NCI-H526 treated with DMSO at 0.1 percent for 48 hours (cell line): ENCODE measurements at regions not wholly inside any gene's neighbourhood (a gene's known extent, or its start where the extent isn't known, plus 50 kb on each side); places are given as distances from the start of the nearest gene placed in this dataset.
A peak's percentile ranks its signal among the peaks of the same experiment; 100 is the strongest.

Experiments used
- DNase-seq: peaks from one replicate; lab custom pipeline; 2025; lab: John Stamatoyannopoulos, UW

DNA sequence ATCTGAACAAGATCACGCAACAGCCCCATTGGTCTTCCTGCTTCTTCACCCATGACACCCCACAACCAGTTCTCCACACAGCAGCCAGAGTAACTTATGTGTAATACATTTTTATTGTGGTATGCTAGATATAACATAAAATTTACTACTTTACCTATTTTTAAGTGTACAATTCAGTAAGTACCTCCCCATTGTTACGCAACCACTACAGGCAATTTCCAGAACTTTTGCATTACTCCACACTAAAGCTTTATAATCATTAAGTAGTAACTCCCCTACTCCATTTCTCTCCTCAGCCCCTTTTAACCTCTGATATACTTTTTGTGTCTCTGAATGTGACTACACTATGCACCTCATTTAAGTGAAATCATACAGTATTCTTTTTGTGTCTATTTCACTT is 575.4 kb upstream of the CADM1 start:
- no peak for DNase-seq

DNA sequence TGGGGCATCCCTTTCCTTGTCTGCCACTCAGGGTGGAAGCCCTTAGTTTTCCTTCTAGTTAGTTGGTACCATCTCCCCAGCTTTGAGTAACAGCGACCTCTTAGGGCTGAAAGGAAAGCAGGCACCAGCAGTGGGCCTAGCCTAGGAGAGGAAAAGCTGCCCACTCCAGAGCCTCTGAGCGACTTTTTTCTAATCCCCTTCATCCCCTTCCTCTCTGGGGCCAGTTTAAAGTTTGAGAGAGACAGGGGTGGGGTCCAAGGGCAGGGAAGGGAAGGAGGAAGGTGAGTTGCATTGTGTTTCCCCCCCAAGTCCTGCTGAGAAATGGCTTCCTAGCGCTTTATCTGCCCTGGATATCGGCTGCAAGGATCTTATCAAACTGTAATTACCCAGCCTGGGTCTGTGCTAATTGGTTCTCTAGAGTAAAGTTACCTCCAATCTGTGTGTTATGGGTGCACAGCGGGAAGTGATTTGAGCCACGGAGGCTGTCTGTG is 573.9 kb upstream of the CADM1 start:
- peak; percentile 54 for DNase-seq

DNA sequence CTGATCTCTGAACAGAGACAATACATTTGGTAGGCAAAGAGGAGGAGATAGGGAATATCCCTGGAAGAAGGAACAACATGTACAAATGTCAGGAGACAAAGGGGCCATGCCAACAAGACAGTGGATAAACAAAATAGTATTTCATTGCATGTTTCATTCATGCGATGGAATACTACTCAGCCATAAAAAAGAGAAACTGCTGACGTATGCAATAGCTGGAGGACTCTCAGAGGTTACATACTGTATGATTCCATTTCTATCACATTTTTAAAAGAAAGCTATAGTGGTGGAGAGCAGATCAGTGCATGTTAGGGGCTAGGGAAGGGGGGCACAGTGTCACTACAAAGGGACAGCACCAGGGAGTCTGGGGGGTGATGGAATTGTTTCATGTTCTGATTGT is 572.9 kb upstream of the CADM1 start:
- DNase-seq, result no peak

- DNase-seq, result peak; percentile 37
Measured at GRCh38 chr11:116073854-116074837, 569.9 kb upstream of the CADM1 start.

- no peak for DNase-seq
Measured at GRCh38 chr11:116072601-116073410, 568.6 kb upstream of the CADM1 start.

DNA sequence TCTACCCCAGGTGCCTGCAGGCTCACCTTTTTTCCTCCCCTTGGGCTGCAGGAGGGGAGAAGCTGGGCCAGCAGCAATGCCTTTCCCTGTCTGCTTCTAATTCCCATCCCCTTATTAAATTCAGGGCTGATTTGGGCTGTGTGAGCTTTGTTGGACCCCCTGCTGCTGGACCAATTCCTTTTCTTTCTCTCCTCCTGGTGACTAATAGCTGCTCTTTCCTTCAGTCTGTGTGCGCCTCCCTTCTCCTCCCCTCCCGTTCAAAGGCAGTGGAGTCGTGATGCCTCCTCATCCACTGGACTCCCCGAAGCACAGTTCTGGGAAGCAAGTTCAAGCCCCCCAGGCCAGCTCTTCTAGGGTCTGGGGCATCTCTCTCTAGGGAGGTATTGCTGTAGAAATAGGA is 567.9 kb upstream of the CADM1 start:
- DNase-seq, result no peak

DNA sequence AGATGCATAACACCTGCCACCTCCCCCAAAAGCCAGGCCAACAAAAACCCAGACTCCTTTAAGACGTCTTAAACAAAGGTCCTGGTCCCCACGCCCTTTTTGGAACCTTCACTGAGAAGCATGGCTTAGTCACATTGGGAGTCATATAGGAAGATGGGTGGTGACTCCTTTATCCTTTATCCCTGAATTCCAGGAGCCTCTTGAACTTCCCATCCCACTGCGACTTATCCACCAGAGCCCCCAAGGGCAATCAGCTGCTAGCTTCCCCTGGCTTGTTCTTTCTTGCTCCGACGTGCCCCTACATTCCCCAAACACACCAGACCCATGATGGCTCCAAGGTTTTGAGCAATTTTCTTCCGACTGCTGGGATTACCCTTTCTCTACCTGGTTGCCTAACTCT is 567.0 kb upstream of the CADM1 start:
- no peak for DNase-seq

- no peak for DNase-seq
Measured at GRCh38 chr11:116070520-116070919, 566.3 kb upstream of the CADM1 start.

- DNase-seq, result no peak
Measured at GRCh38 chr11:116066777-116067176, 562.6 kb upstream of the CADM1 start.

DNA sequence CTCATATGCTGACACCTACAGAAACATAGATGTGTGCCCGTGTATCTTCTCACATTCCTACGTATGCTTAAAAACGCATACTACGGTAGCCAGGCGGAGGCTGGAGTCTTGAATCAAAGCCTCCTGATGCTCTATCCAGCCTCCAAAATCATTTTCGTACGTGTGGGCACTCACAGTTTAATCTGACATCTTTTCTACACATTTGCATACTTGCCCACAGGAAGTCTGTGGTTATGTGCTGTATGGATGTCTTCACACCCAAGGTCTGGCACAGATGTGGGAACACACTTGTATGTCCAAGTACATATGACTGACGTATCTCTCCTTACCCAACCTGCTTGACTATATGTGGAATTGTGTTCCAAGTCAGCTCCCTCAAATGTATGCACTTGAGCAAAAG is 561.8 kb upstream of the CADM1 start:
- no peak for DNase-seq

- no peak for DNase-seq
Measured at GRCh38 chr11:116065191-116065895, 561.1 kb upstream of the CADM1 start.

DNA sequence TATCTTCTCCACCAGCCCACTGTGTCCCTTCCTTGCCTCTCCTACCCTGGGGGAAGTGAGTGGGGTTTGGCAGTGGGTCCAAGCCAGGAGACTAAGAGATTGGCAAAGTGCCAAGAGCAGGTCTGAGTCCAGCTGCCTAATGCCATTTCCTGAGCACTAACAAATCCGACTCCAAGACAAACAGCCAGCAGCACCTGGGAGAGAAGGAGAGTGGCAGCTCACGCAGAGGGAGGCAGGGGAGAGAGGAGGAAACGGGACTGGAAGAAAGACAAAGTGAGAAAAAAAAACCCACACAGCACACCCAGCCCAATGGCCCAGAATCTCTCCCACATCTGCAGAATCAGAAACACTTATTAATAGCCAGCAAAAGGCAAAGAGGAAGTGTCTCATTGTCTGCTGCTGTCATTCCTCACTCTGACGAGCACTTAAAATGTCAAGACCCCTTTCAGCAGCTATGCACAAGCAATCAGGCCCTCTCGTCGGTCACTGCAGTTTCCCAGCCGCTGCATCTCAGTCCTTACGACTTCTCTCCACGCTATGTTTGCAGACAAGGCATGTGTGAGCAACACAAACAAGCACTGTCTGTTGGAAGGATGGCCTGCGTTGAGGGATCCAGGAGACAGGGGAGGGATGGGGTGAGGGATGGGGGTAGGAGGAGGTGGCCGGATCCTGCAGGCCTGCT is 558.4 kb upstream of the CADM1 start:
- DNase-seq, result no peak

GRCh38 chr11:116062129-116062489 is 557.9 kb upstream of the CADM1 start:
- DNase-seq, result no peak

- no peak for DNase-seq
Measured at GRCh38 chr11:116061322-116061721, 557.1 kb upstream of the CADM1 start.

DNA sequence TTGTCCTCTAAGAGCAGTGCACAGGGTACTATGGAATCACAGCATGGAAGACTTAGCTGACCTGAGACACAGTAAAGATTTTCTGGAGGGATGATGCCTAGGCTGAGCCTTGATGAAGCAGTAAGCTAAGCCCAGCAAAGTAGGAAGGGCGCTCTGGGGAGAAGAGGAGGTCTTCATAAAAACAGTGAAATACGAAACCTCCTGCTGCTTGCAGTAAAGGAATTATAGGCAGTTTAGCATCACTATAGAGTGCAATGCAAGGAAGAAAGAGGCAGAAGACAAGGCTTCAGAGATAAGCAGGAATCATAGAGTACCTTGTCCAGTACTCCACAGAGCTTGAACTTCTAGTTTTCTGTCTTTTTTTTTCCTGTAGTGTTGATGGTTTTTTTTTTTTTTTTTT is 555.7 kb upstream of the CADM1 start:
- DNase-seq, result peak; percentile 19

GRCh38 chr11:116057000-116057399 is 552.8 kb upstream of the CADM1 start:
- DNase-seq, result no peak

DNA sequence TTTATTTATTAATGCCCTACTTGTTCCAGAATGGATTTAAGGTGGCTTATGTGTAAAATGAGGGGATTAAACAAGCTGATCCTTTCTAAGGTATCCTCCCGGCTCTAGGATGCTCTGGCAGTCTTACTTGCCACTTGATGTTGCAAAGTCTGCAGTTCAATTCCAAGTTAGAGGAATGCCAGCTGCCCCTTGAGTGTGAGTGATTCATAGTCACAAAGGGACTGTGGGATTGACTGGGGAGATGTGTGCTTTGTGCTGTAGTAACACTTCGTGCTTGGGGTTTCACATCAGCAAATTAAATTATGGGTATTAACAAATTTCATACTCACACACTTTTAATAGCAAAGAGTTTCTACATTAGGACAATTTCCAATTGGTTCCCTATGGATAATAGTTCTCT is 550.8 kb upstream of the CADM1 start:
- DNase-seq, result no peak

DNA sequence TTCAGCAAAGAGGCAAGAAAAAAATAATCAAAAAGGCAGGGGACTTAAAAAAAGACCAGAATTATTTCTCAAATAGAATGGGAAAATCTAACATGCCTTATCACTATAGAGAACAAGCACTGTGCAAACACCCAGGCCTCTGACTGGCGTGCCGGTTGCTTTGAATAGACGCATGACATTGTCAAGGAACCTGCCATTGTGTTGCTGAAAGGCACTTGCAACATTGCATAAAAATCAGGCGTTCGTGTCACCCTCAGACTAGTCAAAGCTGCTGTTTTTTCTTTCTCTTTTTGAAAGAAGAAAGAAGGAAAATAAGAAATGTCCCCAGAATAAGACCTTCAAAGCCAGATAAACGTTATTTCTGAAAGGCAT is 549.3 kb upstream of the CADM1 start:
- no peak for DNase-seq

DNA sequence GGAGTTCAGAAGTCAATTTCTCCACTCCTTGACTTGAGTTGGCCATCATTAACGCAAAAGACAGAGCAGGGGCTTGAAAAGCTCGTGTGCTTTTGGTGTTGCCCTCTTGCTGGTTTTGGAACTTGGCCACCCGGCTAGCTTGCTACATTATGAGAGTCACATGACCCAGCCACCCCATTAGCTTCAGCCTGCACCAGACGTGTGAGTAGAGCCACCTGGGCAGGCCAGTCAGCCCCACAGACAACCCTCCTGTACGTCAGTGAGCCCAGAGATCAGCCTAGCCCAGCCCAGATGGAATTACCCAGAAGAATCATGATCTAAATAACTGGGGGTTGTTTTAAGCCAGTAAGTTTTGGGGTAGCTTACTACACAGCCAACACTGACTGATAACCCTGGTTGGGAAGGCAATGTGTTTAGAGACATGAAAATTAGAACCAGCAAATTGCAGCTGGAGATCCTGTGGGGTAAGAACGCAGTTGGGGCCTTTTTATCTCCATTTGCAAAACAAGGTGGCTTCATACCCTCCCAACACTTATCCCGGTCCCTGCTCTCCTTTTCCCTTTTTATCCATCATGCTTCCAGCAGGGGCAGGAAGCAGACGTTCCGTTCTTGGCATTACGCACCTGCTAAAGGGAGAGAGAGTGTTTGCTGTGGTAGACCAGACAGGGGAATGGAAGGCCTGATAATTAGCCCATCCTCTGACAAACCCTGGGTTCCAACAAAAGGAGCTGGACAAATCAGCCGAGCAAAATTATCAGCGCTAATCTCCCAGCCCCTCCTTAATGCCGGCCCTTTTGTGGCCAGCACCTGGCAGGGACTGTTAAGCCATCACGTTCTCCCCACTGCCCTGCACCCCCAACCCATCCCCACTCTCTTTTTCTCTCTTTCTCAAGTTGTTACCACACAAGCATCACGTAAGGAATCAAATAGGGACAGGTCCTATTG is 548.7 kb upstream of the CADM1 start:
- DNase-seq, result no peak

GRCh38 chr11:116051494-116051893 is 547.3 kb upstream of the CADM1 start:
- no peak for DNase-seq

DNA sequence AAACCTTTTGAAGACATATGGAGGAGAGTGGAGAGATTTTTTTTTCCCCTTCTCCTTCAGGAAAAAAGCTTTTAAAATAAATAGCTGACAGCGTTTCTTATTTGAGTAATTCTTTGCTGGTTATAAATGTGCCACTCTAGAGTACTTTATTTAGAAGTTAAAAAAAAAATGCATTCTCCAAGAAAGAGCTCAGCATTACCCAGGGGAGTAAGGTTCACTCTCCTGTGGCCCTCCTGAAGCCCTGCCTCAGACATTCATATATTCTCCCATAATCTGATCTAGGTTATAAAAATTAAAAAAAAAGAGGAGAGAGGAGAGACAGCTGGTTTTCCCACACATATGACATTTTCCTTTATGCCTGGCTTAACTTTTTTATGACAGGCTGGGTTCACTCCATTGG is 545.2 kb upstream of the CADM1 start:
- no peak for DNase-seq
